K562 (cell line): ENCODE measurements at regions not wholly inside any gene's neighbourhood (a gene's known extent, or its start where the extent isn't known, plus 50 kb on each side); places are given as distances from the start of the nearest gene placed in this dataset.

ENCODE experiments used
- DPF2 ChIP-seq: fragments of 450-650 bp; IDR thresholded peaks from 2 replicates; pipeline ENCODE4 v1.6.1; 2016
- POLR2A ChIP-seq: fragments of 450-650 bp; conservative IDR thresholded peaks from 2 replicates; pipeline ENCODE4 v1.6.1; 2016
- ZFP36 ChIP-seq: fragments of 150-350 bp; IDR thresholded peaks from 2 replicates; pipeline ENCODE4 v1.6.1; 2018; ENCODE audit warnings: low read length, low read depth; ENCODE audit not compliant: partially characterized antibody

- no peak for TF ChIP-seq DPF2
- no peak for TF ChIP-seq POLR2A
- TF ChIP-seq ZFP36 = no peak
Measured at GRCh38 chr14:27072589-27072988, 474.8 kb upstream of the NOVA1 start.
